ENCODE measurements at regions not wholly inside any gene's neighbourhood (a gene's known extent, or its start where the extent isn't known, plus 50 kb on each side); places are given as distances from the start of the nearest gene placed in this dataset.

DNA sequence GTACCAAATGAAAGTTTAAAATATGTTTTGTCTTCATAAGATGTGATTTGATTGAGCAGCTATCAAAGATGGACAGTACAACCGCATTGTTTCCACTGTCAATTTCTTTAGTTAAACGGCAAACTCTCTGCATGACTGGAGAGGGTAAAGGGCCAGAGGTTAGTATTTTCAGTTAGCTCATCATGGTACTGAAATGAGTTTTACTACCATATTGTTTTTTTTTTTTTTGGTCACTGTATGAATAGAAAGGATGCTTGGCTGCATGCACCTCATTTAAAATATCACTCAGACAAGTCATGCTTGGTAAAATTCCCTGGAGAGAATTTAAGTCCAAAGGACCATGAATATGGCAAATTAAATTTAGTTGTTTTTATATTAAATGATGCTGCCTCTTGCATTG lies 942.1 kb upstream of the SPRY2 start:
- TF ChIP-seq CTCF (IDR thresholded peaks at IDR 0.05; ENCODE audit: low read depth, low read length) (no peak), MAX (IDR thresholded peaks at IDR 0.05; ENCODE audit: low read depth, low read length) (no peak), POLR2A (IDR thresholded peaks at IDR 0.05; ENCODE audit: extremely low read depth, insufficient read length) (no peak), MYC (IDR thresholded peaks at IDR 0.05; ENCODE audit: low read depth, low read length) (no peak)
